Spleen (tissue), 11 donors: ENCODE measurements at regions not wholly inside any gene's neighbourhood (a gene's known extent, or its start where the extent isn't known, plus 50 kb on each side); places are given as distances from the start of the nearest gene placed in this dataset.

Experiments used
- DNase-seq: peaks from one replicate; pipeline ENCODE4 v3.0.0-alpha.2; 2020
- H3K27ac ChIP-seq, 8 donors: fragments of 200-600 bp; sonication (generic) in 7 of 8; 1 replicate in 4 of 8; 2 replicates in 4 of 8; pipeline versions ENCODE4 v1.5.0 to v1.8.0; 2016 to 2021; ENCODE audit warnings: inconsistent platforms in 4 of 8, mild to moderate bottlenecking in 4 of 8, moderate library complexity in 1 of 8
- H3K27me3 ChIP-seq, 7 donors: fragments of 200-600 bp; sonication (generic) in 6 of 7; replicated peaks in 1 of 7; 1 replicate in 4 of 7; 2 replicates in 3 of 7; pipeline versions ENCODE4 v1.5.0 to v1.8.0; 2016 to 2021; ENCODE audit warnings: inconsistent platforms in 3 of 7, mild to moderate bottlenecking in 1 of 7
- H3K36me3 ChIP-seq, 6 donors: fragments of 200-600 bp; sonication (generic) in 5 of 6; 1 replicate in 4 of 6; 2 replicates in 2 of 6; pipeline versions ENCODE4 v1.5.0 to v1.8.0; 2016 to 2021; ENCODE audit warnings: inconsistent platforms in 2 of 6
- H3K4me1 ChIP-seq, 6 donors: fragments of 200-600 bp; sonication (generic) in 5 of 6; 1 replicate in 3 of 6; 2 replicates in 3 of 6; pipeline versions ENCODE4 v1.5.0 to v1.8.0; 2016 to 2021; ENCODE audit warnings: inconsistent platforms in 3 of 6
- H3K4me3 ChIP-seq, 8 donors: fragments of 200-600 bp; sonication (generic) in 7 of 8; 1 replicate in 4 of 8; 2 replicates in 4 of 8; pipeline versions ENCODE4 v1.5.0 to v1.8.0; 2016 to 2021; ENCODE audit warnings: inconsistent platforms in 4 of 8, mild to moderate bottlenecking in 4 of 8, moderate library complexity in 2 of 8
- H3K9me3 ChIP-seq, 8 donors: fragments of 200-600 bp; sonication (generic) in 7 of 8; 1 replicate in 4 of 8; 2 replicates in 4 of 8; pipeline versions ENCODE4 v1.5.0 to v1.8.0; 2016 to 2021; ENCODE audit warnings: inconsistent platforms in 4 of 8
- POLR2A ChIP-seq, 3 donors: fragments of 450-650 bp; IDR thresholded peaks; one replicate each; pipeline ENCODE4 v1.5.1; 2017; ENCODE audit warnings: antibody characterized with exemption in 3 of 3, mild to moderate bottlenecking in 1 of 3
- POLR2AphosphoS5 ChIP-seq, 3 donors: sonication (generic); formaldehyde crosslinking; IDR thresholded peaks; one replicate each; pipeline ENCODE4 v1.5.1; 2017; ENCODE audit warnings: antibody characterized with exemption in 3 of 3
- WGBS, 5 donors: extraction: QIAGEN DNeasy Blood & Tissue Kit in 3 of 5; methylation state at CpG; one replicate each; pipeline versions ENCODE4 v1.1.5 to v1.1.7; 2013 to 2018; 5-methylcytosine and 5-hydroxymethylcytosine counted together
- intact Hi-C: fragments of 100-400 bp; cut with DNase I; formaldehyde crosslinking; loops from one replicate; pipeline ENCODE4 v1.15.0; 2023; ENCODE audit warnings: low total_unique reads
- TF ChIP-seq, protein P1 (sequence below), 11 experiments: fragments of 200-600 bp in 7 of 11; fragments of 450-650 bp in 4 of 11; sonication (generic) in 4 of 11; IDR thresholded peaks in 8 of 11; conservative IDR thresholded peaks in 3 of 11; 1 replicate in 7 of 11; 2 replicates in 4 of 11; pipeline versions ENCODE4 v1.4.0 to v1.8.0; 2016 to 2021; ENCODE audit warnings: antibody characterized with exemption in 11 of 11, inconsistent platforms in 4 of 11, mild to moderate bottlenecking in 1 of 11
- donor health status: healthy with polysubstance abuse.
- donor health status: DM: no; HTN: no; CAD: no; lungs with moderate emphysema.
- donor health status: DM: no; HTN: no; CAD: no.
- donor health status: Bipolar disorder and iron deficiency.
- donor health status: healthy.
- donor health status: DM: no; HTN: no; CAD: no.
- donor health status: DM: yes; HTN: yes; CAD: no.

DNA sequence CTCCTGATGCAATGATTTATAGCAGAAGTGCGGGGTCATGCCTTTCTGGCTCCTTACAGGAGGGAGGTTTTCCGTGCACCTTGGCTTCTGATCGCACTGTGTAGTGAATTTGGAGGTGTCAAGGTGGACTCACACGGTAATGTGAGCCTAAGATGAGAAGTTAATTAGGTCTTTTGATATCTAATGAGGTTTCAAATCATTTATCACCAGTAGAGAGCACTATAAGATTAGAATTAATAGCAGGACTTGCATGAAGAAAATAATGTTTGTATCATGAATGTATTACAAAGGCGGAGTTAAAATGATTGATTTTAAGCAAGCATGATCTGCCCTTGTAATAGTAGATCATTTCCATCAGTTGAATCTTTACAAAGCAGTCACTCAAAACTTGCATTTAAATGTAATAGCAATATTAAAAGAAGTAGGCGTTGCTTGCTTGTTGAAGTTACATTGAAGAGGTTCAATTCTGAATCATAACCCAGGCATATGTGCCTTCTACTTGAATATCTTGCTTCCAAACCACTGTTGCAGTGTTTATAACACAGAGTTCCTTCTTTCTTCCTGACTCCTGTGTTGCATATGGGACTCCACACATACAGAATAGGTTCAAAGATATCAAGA is 152.1 kb downstream of the FMR1NB start:
- Histone ChIP-seq H3K27ac (no peak overlapping the region), H3K36me3 (no peaks in the 10 kb centered on the region), H3K4me3 (no peak overlapping the region), H3K27me3 (no peaks in the 10 kb centered on the region), H3K9me3 (no peaks in the 10 kb centered on the region), H3K4me1 (no peaks in the 10 kb centered on the region)
- 41 to 69% (median 53%) methylated on average over 6 of the region's 6 CpGs for WGBS, 5 donors
- intact Hi-C loops = loop anchor here (5.0 kb wide), 1 partner anchor 1154 kb away; no protein-coding TSS in a partner anchor
- TF ChIP-seq, protein P1, sequence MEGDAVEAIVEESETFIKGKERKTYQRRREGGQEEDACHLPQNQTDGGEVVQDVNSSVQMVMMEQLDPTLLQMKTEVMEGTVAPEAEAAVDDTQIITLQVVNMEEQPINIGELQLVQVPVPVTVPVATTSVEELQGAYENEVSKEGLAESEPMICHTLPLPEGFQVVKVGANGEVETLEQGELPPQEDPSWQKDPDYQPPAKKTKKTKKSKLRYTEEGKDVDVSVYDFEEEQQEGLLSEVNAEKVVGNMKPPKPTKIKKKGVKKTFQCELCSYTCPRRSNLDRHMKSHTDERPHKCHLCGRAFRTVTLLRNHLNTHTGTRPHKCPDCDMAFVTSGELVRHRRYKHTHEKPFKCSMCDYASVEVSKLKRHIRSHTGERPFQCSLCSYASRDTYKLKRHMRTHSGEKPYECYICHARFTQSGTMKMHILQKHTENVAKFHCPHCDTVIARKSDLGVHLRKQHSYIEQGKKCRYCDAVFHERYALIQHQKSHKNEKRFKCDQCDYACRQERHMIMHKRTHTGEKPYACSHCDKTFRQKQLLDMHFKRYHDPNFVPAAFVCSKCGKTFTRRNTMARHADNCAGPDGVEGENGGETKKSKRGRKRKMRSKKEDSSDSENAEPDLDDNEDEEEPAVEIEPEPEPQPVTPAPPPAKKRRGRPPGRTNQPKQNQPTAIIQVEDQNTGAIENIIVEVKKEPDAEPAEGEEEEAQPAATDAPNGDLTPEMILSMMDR (IDR thresholded peaks at IDR 0.05 in 8 of 11, conservative IDR thresholded peaks at IDR 0.05 in 3 of 11) = peak in 3 of 11 experiments; percentile 10 to 19 (median 12)
- TF ChIP-seq POLR2A (IDR thresholded peaks at IDR 0.05) = no peak
- no peak for TF ChIP-seq POLR2AphosphoS5 (IDR thresholded peaks at IDR 0.05)
- DNase-seq = no peak

DNA sequence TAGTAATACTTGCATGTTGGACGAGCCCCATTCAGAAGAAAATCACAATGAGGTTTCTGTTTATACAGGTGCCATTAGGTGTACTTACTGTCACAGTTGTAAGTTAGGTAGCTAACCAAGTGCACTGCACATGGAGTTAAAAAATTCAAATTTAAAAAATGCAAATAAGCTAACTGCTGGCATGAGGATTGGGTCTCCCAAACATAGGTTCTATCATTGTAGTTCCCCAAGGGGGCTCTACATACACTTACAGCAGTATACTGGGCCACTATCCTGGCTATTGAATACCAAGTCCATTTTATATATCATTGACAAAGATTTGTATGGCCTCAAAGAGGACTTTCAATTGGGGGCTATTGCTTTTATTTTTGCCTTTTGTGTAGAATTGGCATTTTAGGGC is 153.4 kb downstream of the FMR1NB start:
- Histone ChIP-seq H3K4me1 (no peaks in the 10 kb centered on the region), H3K36me3 (no peaks in the 10 kb centered on the region), H3K4me3 (no peak overlapping the region), H3K27me3 (no peaks in the 10 kb centered on the region), H3K27ac (no peak overlapping the region), H3K9me3 (peaks cover 0 to 3% (median 0%) of the 10 kb centered on the region in 8 donors)
- no peak for TF ChIP-seq POLR2A (IDR thresholded peaks at IDR 0.05)
- DNase-seq = no peak
- WGBS, 5 donors = 35 to 88% (median 65%) methylated on average over 1 of the region's 1 CpG
- intact Hi-C loops = loop anchor here (5.0 kb wide), 1 partner anchor 1153 kb away; no protein-coding TSS in a partner anchor

DNA sequence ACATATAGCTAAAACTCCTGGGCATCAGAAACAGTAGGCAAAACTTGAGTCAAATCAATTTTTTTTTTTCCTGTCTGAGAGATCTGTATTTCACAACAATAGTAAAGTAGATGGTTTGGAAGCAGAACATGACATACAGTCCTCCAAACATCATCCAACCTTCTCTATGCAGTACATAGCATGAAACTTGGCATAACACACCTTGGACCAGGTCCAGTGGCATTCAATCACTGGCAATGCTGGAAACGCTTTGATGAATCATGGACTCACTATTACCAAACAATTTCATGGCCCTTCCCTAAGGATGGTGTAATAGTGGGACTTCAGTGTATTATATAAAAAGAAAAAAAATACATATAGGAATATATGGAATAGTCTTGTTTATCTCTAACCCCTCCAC is 154.6 kb downstream of the FMR1NB start:
- Histone ChIP-seq H3K27ac (no peak overlapping the region), H3K4me1 (no peaks in the 10 kb centered on the region), H3K27me3 (no peaks in the 10 kb centered on the region), H3K4me3 (no peak overlapping the region), H3K9me3 (peaks cover 0 to 14% (median 0%) of the 10 kb centered on the region in 8 donors), H3K36me3 (no peaks in the 10 kb centered on the region)
- TF ChIP-seq, protein P1 (IDR thresholded peaks at IDR 0.05 in 8 of 11, conservative IDR thresholded peaks at IDR 0.05 in 3 of 11) = no peak
- TF ChIP-seq POLR2A (IDR thresholded peaks at IDR 0.05) (no peak), POLR2AphosphoS5 (IDR thresholded peaks at IDR 0.05) (no peak)
- 21 to 68% (median 59%) methylated on average over 1 of the region's 1 CpG for WGBS, 5 donors
- intact Hi-C loops = no loop called here
- no peak for DNase-seq

DNA sequence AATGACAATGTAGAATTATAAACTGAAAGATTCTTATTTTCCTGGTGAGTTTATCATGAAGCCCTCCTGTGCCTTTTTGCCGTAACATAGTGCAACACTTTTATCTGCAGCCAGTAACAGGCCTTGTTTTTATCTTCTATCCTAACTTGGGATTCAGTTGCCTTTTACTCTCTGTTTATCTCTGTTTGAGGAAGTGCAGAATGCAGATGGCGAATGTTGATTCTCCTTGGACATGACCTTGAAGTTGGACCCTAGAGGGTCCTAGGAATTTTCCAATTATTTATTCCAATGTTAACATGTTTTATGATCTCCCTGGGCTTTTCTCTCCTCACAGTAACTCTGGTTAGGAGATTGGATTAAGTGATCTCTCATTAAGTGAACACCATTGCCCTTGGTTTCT is 165.0 kb downstream of the FMR1NB start:
- no peak for DNase-seq
- no peaks in the 10 kb centered on the region for H3K27me3 ChIP-seq
- intact Hi-C loops = no loop called here
- peaks cover 0 to 2% (median 0%) of the 10 kb centered on the region in 8 donors for H3K9me3 ChIP-seq
- H3K4me1 ChIP-seq = no peaks in the 10 kb centered on the region
- H3K36me3 ChIP-seq = no peaks in the 10 kb centered on the region
- TF ChIP-seq POLR2A (IDR thresholded peaks at IDR 0.05) = no peak
- TF ChIP-seq POLR2AphosphoS5 (IDR thresholded peaks at IDR 0.05) = no peak
- TF ChIP-seq, protein P1 (IDR thresholded peaks at IDR 0.05 in 8 of 11, conservative IDR thresholded peaks at IDR 0.05 in 3 of 11) = no peak
- no peak overlapping the region for H3K4me3 ChIP-seq
- 63 to 96% (median 82%) methylated on average over 2 of the region's 2 CpGs for WGBS, 5 donors
- no peak overlapping the region for H3K27ac ChIP-seq
